Liver (tissue), 8 donors: ENCODE measurements at regions not wholly inside any gene's neighbourhood (a gene's known extent, or its start where the extent isn't known, plus 50 kb on each side); places are given as distances from the start of the nearest gene placed in this dataset.

ENCODE experiments used
- DNase-seq: peaks from one replicate; pipeline ENCODE4 v3.0.0-alpha.2; 2017; ENCODE audit warnings: low spot score
- H3K27ac ChIP-seq, 2 donors: one replicate each; pipeline ENCODE4 v1.7.0; 2013; ENCODE audit warnings: inconsistent platforms in 2 of 2, low read length in 2 of 2, control low read depth in 1 of 2, low read depth in 1 of 2, mild to moderate bottlenecking in 1 of 2
- H3K27me3 ChIP-seq, 4 donors: one replicate each; pipeline versions ENCODE4 v1.6.1 to v1.7.0; 2013; ENCODE audit warnings: low read length in 3 of 4, inconsistent platforms in 1 of 4, mild to moderate bottlenecking in 1 of 4, moderate library complexity in 1 of 4; ENCODE audit not compliant: control insufficient read depth in 4 of 4, insufficient read depth in 4 of 4
- H3K36me3 ChIP-seq, 4 donors: one replicate each; pipeline versions ENCODE4 v1.6.1 to v1.7.0; 2013; ENCODE audit warnings: low read length in 3 of 4, mild to moderate bottlenecking in 3 of 4, low read depth in 1 of 4, moderate library complexity in 1 of 4; ENCODE audit not compliant: control insufficient read depth in 4 of 4, insufficient read depth in 3 of 4
- H3K4me1 ChIP-seq, 4 donors: one replicate each; pipeline versions ENCODE4 v1.6.1 to v1.7.0; 2013; ENCODE audit warnings: low read length in 3 of 4, mild to moderate bottlenecking in 3 of 4, moderate library complexity in 1 of 4; ENCODE audit not compliant: control insufficient read depth in 4 of 4, insufficient read depth in 4 of 4
- H3K4me3 ChIP-seq, 3 donors: one replicate each; pipeline versions ENCODE4 v1.6.1 to v1.7.0; 2013; ENCODE audit warnings: low read length in 3 of 3, control low read depth in 1 of 3, low read depth in 1 of 3, mild to moderate bottlenecking in 1 of 3
- H3K9ac ChIP-seq, 2 donors: one replicate each; pipeline ENCODE4 v1.7.0; 2013; ENCODE audit warnings: low read length in 2 of 2, mild to moderate bottlenecking in 2 of 2, moderate library complexity in 2 of 2, control low read depth in 1 of 2, low read depth in 1 of 2
- H3K9me3 ChIP-seq, 4 donors: one replicate each; pipeline versions ENCODE4 v1.6.1 to v1.7.0; 2013; ENCODE audit warnings: low read length in 3 of 4; ENCODE audit not compliant: control insufficient read depth in 4 of 4
- ATF3 ChIP-seq: IDR thresholded peaks from 2 replicates; pipeline ENCODE4 v1.6.1; 2016; ENCODE audit warnings: antibody characterized with exemption
- CTCF ChIP-seq: fragments of 150-350 bp; IDR thresholded peaks from 2 replicates; pipeline ENCODE4 v1.5.1; 2017; ENCODE audit warnings: improper control_type of control experiment, low read depth, low read length; ENCODE audit not compliant: missing input control
- EGR1 ChIP-seq, 2 donors: IDR thresholded peaks; 2 replicates each; pipeline ENCODE4 v1.6.1; 2016 to 2018; ENCODE audit warnings: antibody characterized with exemption in 2 of 2, low read depth in 2 of 2
- FOXA1 ChIP-seq: IDR thresholded peaks from 2 replicates; pipeline ENCODE4 v1.6.1; 2016; ENCODE audit warnings: antibody characterized with exemption
- FOXA2 ChIP-seq: IDR thresholded peaks from 2 replicates; pipeline ENCODE4 v1.6.1; 2016; ENCODE audit warnings: antibody characterized with exemption
- GABPA ChIP-seq, 2 donors: IDR thresholded peaks in 1 of 2; conservative IDR thresholded peaks in 1 of 2; 2 replicates each; pipeline ENCODE4 v1.6.1; 2016; ENCODE audit warnings: antibody characterized with exemption in 2 of 2, mild to moderate bottlenecking in 1 of 2, moderate library complexity in 1 of 2
- HNF4A ChIP-seq, 2 donors: conservative IDR thresholded peaks; 2 replicates each; pipeline ENCODE4 v1.6.1; 2016; ENCODE audit warnings: antibody characterized with exemption in 2 of 2, mild to moderate bottlenecking in 2 of 2
- HNF4G ChIP-seq: IDR thresholded peaks from 2 replicates; pipeline ENCODE4 v1.6.1; 2016; ENCODE audit warnings: antibody characterized with exemption
- JUND ChIP-seq, 2 donors: IDR thresholded peaks; 2 replicates each; pipeline ENCODE4 v1.6.1; 2016; ENCODE audit warnings: antibody characterized with exemption in 2 of 2
- MAX ChIP-seq: IDR thresholded peaks from 2 replicates; pipeline ENCODE4 v1.6.1; 2016; ENCODE audit warnings: antibody characterized with exemption
- NR2F2 ChIP-seq: IDR thresholded peaks from 2 replicates; pipeline ENCODE4 v1.6.1; 2016; ENCODE audit warnings: antibody characterized with exemption
- RAD21 ChIP-seq, 2 donors: IDR thresholded peaks; 2 replicates each; pipeline ENCODE4 v1.6.1; 2016; ENCODE audit warnings: antibody characterized with exemption in 2 of 2, mild to moderate bottlenecking in 2 of 2
- REST ChIP-seq: IDR thresholded peaks from 2 replicates; pipeline ENCODE4 v1.6.1; 2016; ENCODE audit warnings: antibody characterized with exemption, mild to moderate bottlenecking
- RXRA ChIP-seq, 2 donors: IDR thresholded peaks; 2 replicates each; pipeline ENCODE4 v1.6.1; 2017 to 2018; ENCODE audit warnings: antibody characterized with exemption in 2 of 2, mild to moderate bottlenecking in 1 of 2
- SP1 ChIP-seq: IDR thresholded peaks from 2 replicates; pipeline ENCODE4 v1.6.1; 2018; ENCODE audit warnings: antibody characterized with exemption, mild to moderate bottlenecking
- TAF1 ChIP-seq: conservative IDR thresholded peaks from 2 replicates; pipeline ENCODE4 v1.6.1; 2016; ENCODE audit warnings: antibody characterized with exemption, mild to moderate bottlenecking
- YY1 ChIP-seq: IDR thresholded peaks from 2 replicates; pipeline ENCODE4 v1.6.1; 2016; ENCODE audit warnings: antibody characterized with exemption, mild to moderate bottlenecking
- WGBS: extraction: QIAGEN DNeasy Blood & Tissue Kit; methylation state at CpG from one replicate; pipeline ENCODE4 v1.1.7; 2013; 5-methylcytosine and 5-hydroxymethylcytosine counted together
- donor health status: healthy.
- donor health status: healthy.
- donor health status: healthy.
- donor health status: healthy.
- donor health status: healthy.

GRCh38 chr11:129592191-129592590 lies 216.5 kb downstream of the BARX2 start:
- Histone ChIP-seq H3K27ac (no peak overlapping the region), H3K9ac (no peak overlapping the region), H3K4me3 (no peak overlapping the region), H3K36me3 (no peaks in the 10 kb centered on the region), H3K27me3 (peaks cover 0 to 12% (median 0%) of the 10 kb centered on the region in 4 donors), H3K4me1 (no peaks in the 10 kb centered on the region), H3K9me3 (no peaks in the 10 kb centered on the region)
- 84% methylated on average over 8 of the region's 8 CpGs for WGBS
- TF ChIP-seq FOXA1: no peak
- no peak for TF ChIP-seq TAF1
- TF ChIP-seq JUND (IDR thresholded peaks at IDR 0.05): no peak
- no peak for TF ChIP-seq NR2F2
- TF ChIP-seq YY1: no peak
- TF ChIP-seq MAX: no peak
- no peak for TF ChIP-seq REST
- TF ChIP-seq ATF3: no peak
- no peak for TF ChIP-seq HNF4G
- TF ChIP-seq FOXA2: no peak
- TF ChIP-seq SP1: no peak
- no peak for TF ChIP-seq GABPA (IDR thresholded peaks at IDR 0.05 in 1 of 2, conservative IDR thresholded peaks at IDR 0.05 in 1 of 2)
- TF ChIP-seq RXRA (IDR thresholded peaks at IDR 0.05): no peak
- no peak for TF ChIP-seq CTCF
- TF ChIP-seq RAD21 (IDR thresholded peaks at IDR 0.05): no peak
- no peak for TF ChIP-seq HNF4A (conservative IDR thresholded peaks at IDR 0.05)
- no peak for TF ChIP-seq EGR1 (IDR thresholded peaks at IDR 0.05; ENCODE audit: low read depth in 2 of 2)
- DNase-seq: no peak

GRCh38 chr11:129593098-129593497 lies 217.4 kb downstream of the BARX2 start:
- WGBS: 75% methylated on average over 2 of the region's 2 CpGs
- Histone ChIP-seq H3K27ac (no peak overlapping the region), H3K27me3 (peaks cover 0 to 12% (median 0%) of the 10 kb centered on the region in 4 donors), H3K4me1 (no peaks in the 10 kb centered on the region), H3K9ac (no peak overlapping the region), H3K9me3 (no peaks in the 10 kb centered on the region), H3K36me3 (no peaks in the 10 kb centered on the region), H3K4me3 (no peak overlapping the region)
- TF ChIP-seq GABPA (IDR thresholded peaks at IDR 0.05 in 1 of 2, conservative IDR thresholded peaks at IDR 0.05 in 1 of 2): no peak
- no peak for TF ChIP-seq CTCF
- no peak for DNase-seq
